ENCODE measurements at regions not wholly inside any gene's neighbourhood (a gene's known extent, or its start where the extent isn't known, plus 50 kb on each side); places are given as distances from the start of the nearest gene placed in this dataset.

DNA sequence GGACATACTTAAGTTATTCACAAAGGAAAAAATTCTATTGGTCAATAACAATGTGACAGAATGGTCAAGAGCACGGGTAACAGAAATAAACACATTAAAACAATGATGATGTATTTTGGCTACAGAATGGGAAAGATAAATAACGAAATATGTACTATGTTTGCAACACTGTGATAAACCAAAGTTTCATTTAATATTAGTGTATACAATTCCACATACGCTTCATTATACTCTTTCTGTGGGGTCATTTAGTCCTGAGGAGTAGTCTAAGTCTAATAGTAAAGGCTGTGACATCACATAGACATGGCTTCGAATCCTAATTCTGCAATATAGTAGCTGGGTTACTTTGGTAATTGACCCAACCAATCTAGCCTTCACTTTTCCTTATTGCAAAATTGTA is 408.3 kb downstream of the MCTP2 start:
- no peaks in the 10 kb centered on the region for H3K4me1 ChIP-seq (ENCODE audit: control insufficient read depth, insufficient read depth, low read length, poor library complexity, severe bottlenecking)
- WGBS, 2 experiments (ENCODE audit: insufficient coverage in 2 of 2): no CpG with 5 or more reads among the region's 4 CpGs
- H3K36me3 ChIP-seq (ENCODE audit: control insufficient read depth, insufficient read depth, low read length): no peaks in the 10 kb centered on the region
- H3K27ac ChIP-seq (ENCODE audit: low read depth, low read length, severe bottlenecking): no peak overlapping the region
- no peaks in the 10 kb centered on the region for H3K9me3 ChIP-seq (ENCODE audit: control insufficient read depth, low read length)
- no peak overlapping the region for H3K4me3 ChIP-seq (ENCODE audit: extremely low read depth, insufficient read depth, low read length, poor library complexity, severe bottlenecking)

DNA sequence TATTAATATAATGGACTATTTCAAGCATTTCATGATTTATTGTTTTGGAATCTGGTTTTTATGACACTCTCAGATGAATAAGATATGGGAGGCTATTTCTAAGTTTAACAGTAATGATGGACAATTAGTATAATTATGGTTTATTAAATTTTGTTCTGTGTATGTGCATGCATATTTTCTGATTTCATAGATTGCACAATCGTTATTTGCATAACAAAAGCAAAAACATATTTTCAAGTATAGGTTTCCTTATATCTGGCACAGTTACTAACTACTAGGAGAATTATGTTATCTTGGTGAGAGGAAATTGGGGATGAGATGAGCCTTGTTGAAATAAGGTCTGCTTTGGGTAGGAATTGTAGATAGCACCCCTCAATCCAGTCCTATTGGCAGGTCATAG is 413.1 kb downstream of the MCTP2 start:
- Histone ChIP-seq H3K4me1 (ENCODE audit: control insufficient read depth, insufficient read depth, low read length, poor library complexity, severe bottlenecking) (no peaks in the 10 kb centered on the region), H3K9me3 (ENCODE audit: control insufficient read depth, low read length) (no peaks in the 10 kb centered on the region), H3K36me3 (ENCODE audit: control insufficient read depth, insufficient read depth, low read length) (no peaks in the 10 kb centered on the region), H3K4me3 (ENCODE audit: extremely low read depth, insufficient read depth, low read length, poor library complexity, severe bottlenecking) (no peak overlapping the region), H3K27ac (ENCODE audit: low read depth, low read length, severe bottlenecking) (no peak overlapping the region)
- no CpG with 5 or more reads among the region's 1 CpG for WGBS, 2 experiments (ENCODE audit: insufficient coverage in 2 of 2)

DNA sequence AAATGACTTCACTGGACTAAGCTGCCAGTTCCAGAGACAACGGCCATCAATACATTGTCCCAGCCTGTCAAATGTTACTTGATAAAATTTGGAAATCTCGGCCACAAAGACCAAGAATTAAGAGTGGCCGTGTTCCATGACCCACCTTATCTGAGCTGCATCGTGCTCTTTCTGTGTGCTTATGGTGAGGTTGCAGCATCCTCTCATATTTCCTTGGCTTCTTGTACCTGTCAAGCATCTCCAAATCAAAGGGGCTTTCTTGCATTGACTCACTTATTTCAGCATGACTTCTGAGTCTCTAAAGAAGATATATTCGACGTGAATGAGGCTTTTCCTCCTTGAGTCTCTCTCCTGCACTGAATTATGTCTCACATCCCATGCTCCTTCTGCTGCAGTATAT is 421.7 kb downstream of the MCTP2 start:
- Histone ChIP-seq H3K4me1 (ENCODE audit: control insufficient read depth, insufficient read depth, low read length, poor library complexity, severe bottlenecking) (no peaks in the 10 kb centered on the region), H3K27ac (ENCODE audit: low read depth, low read length, severe bottlenecking) (no peak overlapping the region), H3K9me3 (ENCODE audit: control insufficient read depth, low read length) (no peaks in the 10 kb centered on the region), H3K4me3 (ENCODE audit: extremely low read depth, insufficient read depth, low read length, poor library complexity, severe bottlenecking) (no peak overlapping the region), H3K36me3 (ENCODE audit: control insufficient read depth, insufficient read depth, low read length) (no peaks in the 10 kb centered on the region)
- 82 to 90% methylated on average over 5 to 6 of the region's 6 CpGs for WGBS, 2 experiments (ENCODE audit: insufficient coverage in 2 of 2)

DNA sequence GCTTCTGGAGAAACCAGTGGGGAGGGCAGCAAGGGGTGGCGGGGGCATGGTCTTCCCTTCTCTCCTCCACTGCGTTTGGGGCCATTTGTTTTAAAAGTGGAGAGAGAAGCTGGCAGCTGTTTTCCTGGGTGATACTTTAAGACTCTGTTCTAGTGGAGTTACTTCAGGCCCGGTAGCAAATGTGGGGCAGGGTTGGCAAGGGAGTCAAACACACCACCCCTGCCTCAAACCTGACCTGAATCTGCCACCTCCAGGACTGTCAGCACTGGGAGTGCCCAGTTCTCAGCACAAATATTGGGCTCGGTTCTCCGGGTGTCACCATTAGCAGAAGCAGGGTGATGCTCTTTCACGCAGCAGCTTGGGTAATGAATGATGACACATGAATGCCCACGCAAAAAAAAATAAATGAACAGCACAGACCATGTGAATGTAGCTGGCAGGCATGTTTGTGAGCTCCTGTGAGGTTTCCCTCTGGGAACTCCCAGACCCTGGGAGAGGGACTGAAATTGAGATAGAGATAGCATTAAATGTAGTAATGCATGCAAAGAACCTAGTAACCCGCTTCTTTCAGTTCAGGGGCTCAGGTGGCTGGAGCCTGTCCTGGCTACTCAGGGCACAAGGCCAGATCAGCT is 424.0 kb downstream of the MCTP2 start:
- Histone ChIP-seq H3K4me3 (ENCODE audit: extremely low read depth, insufficient read depth, low read length, poor library complexity, severe bottlenecking) (no peak overlapping the region), H3K27ac (ENCODE audit: low read depth, low read length, severe bottlenecking) (no peak overlapping the region), H3K36me3 (ENCODE audit: control insufficient read depth, insufficient read depth, low read length) (no peaks in the 10 kb centered on the region), H3K4me1 (ENCODE audit: control insufficient read depth, insufficient read depth, low read length, poor library complexity, severe bottlenecking) (no peaks in the 10 kb centered on the region), H3K9me3 (ENCODE audit: control insufficient read depth, low read length) (no peaks in the 10 kb centered on the region)
- WGBS, 2 experiments (ENCODE audit: insufficient coverage in 2 of 2): 91 to 96% methylated on average over 5 to 6 of the region's 8 CpGs

DNA sequence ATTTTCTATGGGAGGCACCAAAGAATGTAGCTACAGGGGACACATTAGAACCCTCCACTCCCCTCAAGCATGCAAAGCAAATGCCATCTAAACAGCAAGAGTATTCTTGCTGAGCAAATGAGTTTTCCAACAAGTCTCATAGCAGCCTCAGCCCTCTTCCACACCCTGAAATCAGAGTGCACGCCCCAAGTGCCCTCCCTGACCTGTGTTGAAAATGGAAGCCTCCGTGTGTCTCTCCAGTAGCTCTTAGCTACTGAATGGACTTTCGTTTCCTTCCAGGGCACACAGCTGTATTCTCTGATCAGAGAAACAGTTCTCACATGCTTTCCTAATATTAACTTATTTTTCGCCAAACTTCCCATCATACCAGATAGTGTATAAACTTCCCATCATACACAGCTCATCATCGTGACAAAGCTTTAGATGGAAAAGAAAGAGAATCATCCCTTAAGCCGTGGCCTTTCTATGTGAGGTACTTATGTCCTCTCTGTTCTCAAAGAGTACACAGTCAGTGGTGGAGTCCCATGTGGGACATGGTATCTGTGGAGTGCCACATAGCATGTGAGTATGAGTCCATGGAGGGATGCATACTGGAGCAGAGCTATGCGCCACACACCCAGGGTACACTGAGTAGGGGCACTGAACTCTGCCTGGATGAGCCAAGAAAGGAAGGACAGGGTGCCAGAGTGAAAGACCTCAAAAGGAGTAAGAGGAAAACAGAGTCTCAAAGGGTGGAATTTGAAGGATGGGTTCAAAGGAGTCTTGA is 434.5 kb downstream of the MCTP2 start:
- no peaks in the 10 kb centered on the region for H3K9me3 ChIP-seq (ENCODE audit: control insufficient read depth, low read length)
- 65 to 76% methylated on average over 4 to 5 of the region's 7 CpGs for WGBS, 2 experiments (ENCODE audit: insufficient coverage in 2 of 2)
- no peaks in the 10 kb centered on the region for H3K36me3 ChIP-seq (ENCODE audit: control insufficient read depth, insufficient read depth, low read length)
- H3K27ac ChIP-seq (ENCODE audit: low read depth, low read length, severe bottlenecking): no peak overlapping the region
- no peak overlapping the region for H3K4me3 ChIP-seq (ENCODE audit: extremely low read depth, insufficient read depth, low read length, poor library complexity, severe bottlenecking)
- H3K4me1 ChIP-seq (ENCODE audit: control insufficient read depth, insufficient read depth, low read length, poor library complexity, severe bottlenecking): no peaks in the 10 kb centered on the region

DNA sequence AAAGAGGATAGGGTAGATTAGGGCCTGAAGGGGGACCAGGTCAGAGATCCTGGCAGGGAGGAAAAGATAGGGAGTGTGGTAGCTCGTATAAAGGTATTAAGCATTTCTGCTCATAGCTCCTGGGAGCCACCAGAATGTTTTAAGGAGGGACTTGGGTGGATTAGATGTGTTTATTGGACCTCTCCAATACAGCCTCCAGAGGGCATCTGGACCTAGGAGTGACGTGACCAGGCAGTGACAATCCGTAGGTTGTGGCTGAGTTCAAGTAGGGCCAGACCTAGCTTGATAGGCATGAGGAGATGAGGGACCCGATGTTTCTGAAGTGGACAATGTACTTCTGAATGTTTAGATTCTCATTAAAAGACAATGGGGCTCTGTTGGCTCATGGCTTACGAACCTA is 435.2 kb downstream of the MCTP2 start:
- Histone ChIP-seq H3K36me3 (ENCODE audit: control insufficient read depth, insufficient read depth, low read length) (no peaks in the 10 kb centered on the region), H3K9me3 (ENCODE audit: control insufficient read depth, low read length) (no peaks in the 10 kb centered on the region), H3K4me1 (ENCODE audit: control insufficient read depth, insufficient read depth, low read length, poor library complexity, severe bottlenecking) (no peaks in the 10 kb centered on the region), H3K4me3 (ENCODE audit: extremely low read depth, insufficient read depth, low read length, poor library complexity, severe bottlenecking) (no peak overlapping the region), H3K27ac (ENCODE audit: low read depth, low read length, severe bottlenecking) (no peak overlapping the region)
- WGBS, 2 experiments (ENCODE audit: insufficient coverage in 2 of 2): 93 to 96% methylated on average over 3 to 5 of the region's 5 CpGs

DNA sequence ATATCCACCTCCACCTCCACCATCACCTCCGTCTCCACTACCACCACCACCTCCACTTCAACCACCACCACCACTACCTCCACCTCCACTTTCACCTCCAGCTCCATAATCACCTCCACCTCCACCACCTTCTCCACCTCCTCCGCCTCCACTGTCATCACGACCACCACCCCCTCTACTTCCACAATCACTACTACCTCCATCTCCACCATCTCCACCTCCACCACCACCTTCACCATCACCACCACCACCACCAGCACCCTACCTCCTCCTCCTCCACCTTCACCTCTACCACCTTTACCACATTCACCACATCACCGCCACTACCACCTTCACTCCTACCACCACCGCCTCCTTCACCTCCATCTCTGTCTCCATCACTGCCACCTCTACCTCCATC is 435.7 kb downstream of the MCTP2 start:
- H3K27ac ChIP-seq (ENCODE audit: low read depth, low read length, severe bottlenecking): no peak overlapping the region
- 85 to 89% methylated on average over 4 to 5 of the region's 5 CpGs for WGBS, 2 experiments (ENCODE audit: insufficient coverage in 2 of 2)

DNA sequence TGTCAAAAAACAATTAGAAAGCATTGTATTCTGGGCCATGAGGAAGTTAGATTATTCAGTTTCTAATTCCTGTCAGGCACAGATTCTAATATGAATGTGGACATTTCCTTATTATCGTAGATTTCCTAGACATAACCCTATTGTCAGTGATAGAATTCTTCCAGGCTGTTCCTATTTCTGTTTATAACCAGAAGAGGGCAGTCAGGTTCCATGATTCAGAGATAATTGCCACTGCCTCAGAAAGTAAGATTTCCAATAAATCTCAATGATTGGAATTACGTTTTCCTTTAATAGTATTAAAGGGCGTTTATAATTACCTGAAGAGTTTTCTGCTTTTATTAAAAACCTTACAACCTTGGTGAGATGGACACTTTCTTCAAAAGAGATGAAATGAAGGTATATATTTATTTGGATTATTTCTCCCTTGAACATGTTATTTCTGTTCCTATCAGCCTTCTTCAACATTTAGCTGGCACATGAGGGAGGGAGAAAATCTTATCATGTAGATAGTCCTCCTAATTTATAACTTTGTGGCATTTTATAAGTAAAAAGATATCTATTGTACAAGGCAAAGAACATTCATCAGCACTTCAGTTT is 439.2 kb downstream of the MCTP2 start:
- Histone ChIP-seq H3K4me3 (ENCODE audit: extremely low read depth, insufficient read depth, low read length, poor library complexity, severe bottlenecking) (no peak overlapping the region), H3K27ac (ENCODE audit: low read depth, low read length, severe bottlenecking) (no peak overlapping the region), H3K9me3 (ENCODE audit: control insufficient read depth, low read length) (no peaks in the 10 kb centered on the region), H3K4me1 (ENCODE audit: control insufficient read depth, insufficient read depth, low read length, poor library complexity, severe bottlenecking) (no peaks in the 10 kb centered on the region), H3K36me3 (ENCODE audit: control insufficient read depth, insufficient read depth, low read length) (no peaks in the 10 kb centered on the region)
- no CpG with 5 or more reads among the region's 3 CpGs for WGBS, 2 experiments (ENCODE audit: insufficient coverage in 2 of 2)

More for the DNA sequence above, 435.7 kb downstream of the MCTP2 start:
- Histone ChIP-seq H3K4me1 (ENCODE audit: control insufficient read depth, insufficient read depth, low read length, poor library complexity, severe bottlenecking) (no peaks in the 10 kb centered on the region), H3K9me3 (ENCODE audit: control insufficient read depth, low read length) (no peaks in the 10 kb centered on the region), H3K36me3 (ENCODE audit: control insufficient read depth, insufficient read depth, low read length) (no peaks in the 10 kb centered on the region), H3K4me3 (ENCODE audit: extremely low read depth, insufficient read depth, low read length, poor library complexity, severe bottlenecking) (no peak overlapping the region)

DNA sequence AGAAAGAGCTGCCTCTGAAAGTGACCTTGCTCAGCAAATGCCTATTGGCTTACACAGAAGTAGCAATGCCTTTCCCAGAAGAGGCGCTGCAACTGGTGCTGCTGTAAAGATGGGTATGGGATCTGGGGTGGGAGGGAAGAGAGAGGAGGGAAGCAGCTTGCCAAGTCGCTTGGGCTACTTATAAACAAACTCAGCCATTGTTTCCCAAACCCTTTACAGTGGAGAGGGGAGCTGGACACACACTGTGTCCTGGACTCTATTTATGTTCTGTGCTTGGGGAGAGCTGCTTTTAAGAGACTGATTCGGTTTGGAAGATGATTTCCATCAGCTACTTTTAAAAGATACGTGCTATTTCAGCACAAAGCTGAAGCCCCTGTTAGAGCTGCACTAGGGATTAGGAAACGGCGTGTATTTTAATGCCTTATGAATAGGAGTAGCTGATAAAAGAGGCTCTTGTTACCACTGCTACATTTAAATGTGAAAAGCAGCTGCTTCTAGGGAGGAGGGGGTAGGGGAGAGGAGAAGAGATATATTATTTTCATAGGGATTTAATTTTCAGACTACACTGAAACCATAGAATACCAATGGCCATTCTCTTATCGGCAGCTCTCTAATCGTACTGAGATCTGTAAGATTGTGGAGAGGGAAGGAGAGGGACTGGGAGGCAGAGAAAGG is 440.6 kb downstream of the MCTP2 start:
- H3K4me1 ChIP-seq (ENCODE audit: control insufficient read depth, insufficient read depth, low read length, poor library complexity, severe bottlenecking): no peaks in the 10 kb centered on the region
- no peaks in the 10 kb centered on the region for H3K9me3 ChIP-seq (ENCODE audit: control insufficient read depth, low read length)
- no peaks in the 10 kb centered on the region for H3K36me3 ChIP-seq (ENCODE audit: control insufficient read depth, insufficient read depth, low read length)
- WGBS, 2 experiments (ENCODE audit: insufficient coverage in 2 of 2): 52 to 72% methylated on average over 3 to 5 of the region's 8 CpGs
- H3K27ac ChIP-seq (ENCODE audit: low read depth, low read length, severe bottlenecking): no peak overlapping the region
- H3K4me3 ChIP-seq (ENCODE audit: extremely low read depth, insufficient read depth, low read length, poor library complexity, severe bottlenecking): no peak overlapping the region

DNA sequence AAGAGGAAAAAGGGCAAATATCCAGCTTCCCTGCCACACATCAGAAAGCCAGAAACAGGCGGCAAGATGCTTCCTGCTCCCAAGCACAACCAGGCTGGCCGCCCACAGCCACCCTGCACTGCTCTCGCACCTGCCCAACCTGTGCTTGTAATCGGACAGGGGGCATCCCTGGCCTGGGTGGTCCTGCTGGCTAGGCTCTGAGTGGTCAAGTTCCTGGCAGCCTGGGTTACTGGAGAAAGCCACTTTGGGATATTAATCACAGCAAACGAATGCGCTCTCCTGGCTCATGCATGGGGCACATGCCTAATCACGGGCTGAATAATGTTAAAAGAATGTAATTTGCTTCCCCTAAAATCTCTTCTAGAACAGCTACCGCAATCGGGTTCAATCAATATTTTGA is 442.4 kb downstream of the MCTP2 start:
- H3K4me1 ChIP-seq (ENCODE audit: control insufficient read depth, insufficient read depth, low read length, poor library complexity, severe bottlenecking): no peaks in the 10 kb centered on the region
- WGBS, 2 experiments (ENCODE audit: insufficient coverage in 2 of 2): 90 to 98% methylated on average over 5 to 7 of the region's 9 CpGs

More for the DNA sequence above, 442.4 kb downstream of the MCTP2 start:
- no peaks in the 10 kb centered on the region for H3K9me3 ChIP-seq (ENCODE audit: control insufficient read depth, low read length)
- H3K27ac ChIP-seq (ENCODE audit: low read depth, low read length, severe bottlenecking): no peak overlapping the region
- no peak overlapping the region for H3K4me3 ChIP-seq (ENCODE audit: extremely low read depth, insufficient read depth, low read length, poor library complexity, severe bottlenecking)
- H3K36me3 ChIP-seq (ENCODE audit: control insufficient read depth, insufficient read depth, low read length): no peaks in the 10 kb centered on the region
